GM11168 (cell line): ENCODE measurements at regions not wholly inside any gene's neighbourhood (a gene's known extent, or its start where the extent isn't known, plus 50 kb on each side); places are given as distances from the start of the nearest gene placed in this dataset.
"Not testable (repeated sequence)": the region's sequence is repeated elsewhere in the genome, so short reads cannot be mapped to it uniquely, and the experiment has no call there.

Source experiments
- in situ Hi-C: fragments of 300-500 bp; cut with MboI; formaldehyde crosslinking; loops from one replicate; pipeline ENCODE4 v1.12.0; 2022; ENCODE audit warnings: low sequenced_read_pairs; ENCODE audit not compliant: unreplicated experiment

GRCh38 chr13:18952225-18953016, 229.2 kb downstream of the TUBA3C start:
- in situ Hi-C loops: no loop called here

GRCh38 chr13:18951412-18951811, 230.2 kb downstream of the TUBA3C start:
- in situ Hi-C loops: no loop called here

GRCh38 chr13:18949970-18950369, 231.7 kb downstream of the TUBA3C start:
- in situ Hi-C loops: no loop called here

GRCh38 chr13:18949489-18949761, 232.2 kb downstream of the TUBA3C start:
- in situ Hi-C loops: no loop called here

- in situ Hi-C loops: no loop called here
These were observed 232.7 kb downstream of the TUBA3C start for GRCh38 chr13:18948664-18949488.

GRCh38 chr13:18948012-18948663, 233.5 kb downstream of the TUBA3C start:
- in situ Hi-C loops: no loop called here

- in situ Hi-C loops: no loop called here
These were observed 234.1 kb downstream of the TUBA3C start for GRCh38 chr13:18947376-18947977.

GRCh38 chr13:18946738-18947137, 234.9 kb downstream of the TUBA3C start:
- in situ Hi-C loops: no loop called here

- in situ Hi-C loops: no loop called here
These were observed 237.0 kb downstream of the TUBA3C start for GRCh38 chr13:18944501-18945068.

- in situ Hi-C loops: no loop called here
These were observed 237.8 kb downstream of the TUBA3C start for GRCh38 chr13:18943721-18944391.

- in situ Hi-C loops: no loop called here
These were observed 238.4 kb downstream of the TUBA3C start for GRCh38 chr13:18943273-18943672.

GRCh38 chr13:18936104-18936503, 245.5 kb downstream of the TUBA3C start:
- in situ Hi-C loops: no loop called here

GRCh38 chr13:18921063-18921462, 260.6 kb downstream of the TUBA3C start:
- in situ Hi-C loops: no loop called here

GRCh38 chr13:18905096-18905495, 276.5 kb downstream of the TUBA3C start:
- in situ Hi-C loops: not testable (repeated sequence)

- in situ Hi-C loops: not testable (repeated sequence)
These were observed 286.2 kb downstream of the TUBA3C start for GRCh38 chr13:18895411-18895810.

GRCh38 chr13:18891242-18891641, 290.4 kb downstream of the TUBA3C start:
- in situ Hi-C loops: loop anchor here (5.0 kb wide), 1 partner anchor 679 kb away; no protein-coding TSS in a partner anchor

GRCh38 chr13:18874875-18875789, 306.5 kb downstream of the TUBA3C start:
- in situ Hi-C loops: not testable (repeated sequence)

GRCh38 chr13:18870557-18870956, 311.1 kb downstream of the TUBA3C start:
- in situ Hi-C loops: not testable (repeated sequence)

- in situ Hi-C loops: not testable (repeated sequence)
These were observed 312.3 kb downstream of the TUBA3C start for GRCh38 chr13:18869365-18869764.
